Right lobe of liver (tissue), 6 donors: ENCODE measurements at regions not wholly inside any gene's neighbourhood (a gene's known extent, or its start where the extent isn't known, plus 50 kb on each side); places are given as distances from the start of the nearest gene placed in this dataset.

Source experiments
- ATAC-seq, 4 donors: fragments of 200-7000 bp; cut with Tn5 transposase; one replicate each; pipeline ENCODE4 v1.9.1; 2020; ENCODE audit warnings: mild to moderate bottlenecking in 4 of 4, moderate library complexity in 4 of 4
- DNase-seq, 3 donors: peaks; one replicate each; pipeline ENCODE4 v3.0.0-alpha.2; 2020
- H3K27ac ChIP-seq, 3 donors: fragments of 200-600 bp; one replicate each; pipeline ENCODE4 v1.8.0; 2022
- H3K27me3 ChIP-seq, 2 donors: fragments of 200-600 bp; one replicate each; pipeline ENCODE4 v1.8.0; 2022
- H3K36me3 ChIP-seq, 4 donors: fragments of 200-600 bp; sonication (generic) in 1 of 4; one replicate each; pipeline versions ENCODE4 v1.5.1 to v1.8.0; 2017 to 2022; ENCODE audit warnings: control low read depth in 1 of 4
- H3K4me1 ChIP-seq, 4 donors: fragments of 200-600 bp; sonication (generic) in 1 of 4; one replicate each; pipeline versions ENCODE4 v1.5.1 to v1.8.0; 2017 to 2022; ENCODE audit warnings: control low read depth in 1 of 4
- H3K4me3 ChIP-seq, 3 donors: fragments of 200-600 bp; one replicate each; pipeline ENCODE4 v1.8.0; 2022
- H3K9me3 ChIP-seq, 4 donors: fragments of 200-600 bp; sonication (generic) in 1 of 4; one replicate each; pipeline versions ENCODE4 v1.5.1 to v1.8.0; 2017 to 2022; ENCODE audit warnings: control low read depth in 1 of 4
- POLR2A ChIP-seq: fragments of 450-650 bp; IDR thresholded peaks from one replicate; pipeline ENCODE4 v1.6.1; 2017; ENCODE audit warnings: antibody characterized with exemption, mild to moderate bottlenecking
- WGBS: methylation state at CpG from one replicate; pipeline ENCODE4 v1.1.6; 2018; ENCODE audit warnings: low coverage, low lambda C conversion rate; ENCODE audit not compliant: insufficient coverage; ENCODE audit errors: missing lambda C conversion rate; 5-methylcytosine and 5-hydroxymethylcytosine counted together
- intact Hi-C, 2 donors: fragments of 100-400 bp; cut with DNase I; formaldehyde crosslinking; loops; one replicate each; pipeline versions ENCODE4 v1.11.2 to v1.14.1; 2022
- TF ChIP-seq, protein P1 (sequence below), 4 donors: fragments of 200-600 bp in 3 of 4; fragments of 450-650 bp in 1 of 4; IDR thresholded peaks; one replicate each; pipeline versions ENCODE4 v1.5.1 to v1.8.0; 2016 to 2022; ENCODE audit warnings: antibody characterized with exemption in 4 of 4, mild to moderate bottlenecking in 2 of 4
- donor health status: DM: no; HTN: yes; CAD: no.
- donor health status: DM: no; HTN: no; CAD: no.
- donor health status: DM: no; HTN: no; CAD: no.
- donor health status: DM: no; HTN: yes; CAD: no.
- donor health status: DM: no; HTN: yes; CAD: no.

GRCh38 chr1:232207073-232207866 lies 422.7 kb downstream of the SIPA1L2 start:
- DNase-seq (no peak), ATAC-seq (no peak)
- intact Hi-C loops = no loop called here
- Histone ChIP-seq H3K27ac (no peak overlapping the region), H3K9me3 (peaks cover 0 to 8% (median 0%) of the 10 kb centered on the region in 4 donors), H3K36me3 (no peaks in the 10 kb centered on the region), H3K27me3 (no peaks in the 10 kb centered on the region), H3K4me3 (no peak overlapping the region), H3K4me1 (no peaks in the 10 kb centered on the region)
- no peak for TF ChIP-seq POLR2A
- TF ChIP-seq, protein P1, sequence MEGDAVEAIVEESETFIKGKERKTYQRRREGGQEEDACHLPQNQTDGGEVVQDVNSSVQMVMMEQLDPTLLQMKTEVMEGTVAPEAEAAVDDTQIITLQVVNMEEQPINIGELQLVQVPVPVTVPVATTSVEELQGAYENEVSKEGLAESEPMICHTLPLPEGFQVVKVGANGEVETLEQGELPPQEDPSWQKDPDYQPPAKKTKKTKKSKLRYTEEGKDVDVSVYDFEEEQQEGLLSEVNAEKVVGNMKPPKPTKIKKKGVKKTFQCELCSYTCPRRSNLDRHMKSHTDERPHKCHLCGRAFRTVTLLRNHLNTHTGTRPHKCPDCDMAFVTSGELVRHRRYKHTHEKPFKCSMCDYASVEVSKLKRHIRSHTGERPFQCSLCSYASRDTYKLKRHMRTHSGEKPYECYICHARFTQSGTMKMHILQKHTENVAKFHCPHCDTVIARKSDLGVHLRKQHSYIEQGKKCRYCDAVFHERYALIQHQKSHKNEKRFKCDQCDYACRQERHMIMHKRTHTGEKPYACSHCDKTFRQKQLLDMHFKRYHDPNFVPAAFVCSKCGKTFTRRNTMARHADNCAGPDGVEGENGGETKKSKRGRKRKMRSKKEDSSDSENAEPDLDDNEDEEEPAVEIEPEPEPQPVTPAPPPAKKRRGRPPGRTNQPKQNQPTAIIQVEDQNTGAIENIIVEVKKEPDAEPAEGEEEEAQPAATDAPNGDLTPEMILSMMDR (IDR thresholded peaks at IDR 0.05) = no peak
- 65% methylated on average over 8 of the region's 8 CpGs for WGBS

DNA sequence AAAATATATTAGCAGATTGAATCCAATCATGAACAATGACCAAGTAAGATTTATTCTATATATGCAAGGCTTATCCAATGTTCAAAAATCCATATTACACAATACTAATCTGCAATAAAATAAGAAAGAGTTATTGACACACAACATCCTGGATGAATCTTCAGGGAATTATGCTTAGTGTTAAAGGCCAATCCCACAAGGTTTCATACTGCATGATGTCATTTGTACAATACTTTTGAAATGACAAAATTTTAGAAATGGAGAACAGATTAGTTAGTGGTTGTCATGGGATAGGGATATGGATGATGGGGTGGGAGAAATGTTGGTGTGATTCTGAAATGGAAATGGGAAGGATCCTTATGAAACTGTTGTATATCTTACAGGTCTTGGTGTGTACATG lies 425.7 kb downstream of the SIPA1L2 start:
- Histone ChIP-seq H3K4me3 (no peak overlapping the region), H3K9me3 (peaks cover 0 to 8% (median 0%) of the 10 kb centered on the region in 4 donors), H3K36me3 (no peaks in the 10 kb centered on the region), H3K27me3 (no peaks in the 10 kb centered on the region), H3K4me1 (no peaks in the 10 kb centered on the region), H3K27ac (no peak overlapping the region)
- TF ChIP-seq, protein P1 (IDR thresholded peaks at IDR 0.05) = no peak
- no peak for TF ChIP-seq POLR2A
- DNase-seq (no peak), ATAC-seq (no peak)
- intact Hi-C loops = no loop called here

- intact Hi-C loops = no loop called here
- DNase-seq (no peak), ATAC-seq (no peak)
- Histone ChIP-seq H3K27me3 (no peaks in the 10 kb centered on the region), H3K4me3 (no peak overlapping the region), H3K4me1 (no peaks in the 10 kb centered on the region), H3K27ac (no peak overlapping the region), H3K36me3 (no peaks in the 10 kb centered on the region), H3K9me3 (peaks cover 0 to 8% (median 0%) of the 10 kb centered on the region in 4 donors)
- TF ChIP-seq POLR2A = no peak
- TF ChIP-seq, protein P1 (IDR thresholded peaks at IDR 0.05) = no peak
- 73% methylated on average over 7 of the region's 7 CpGs for WGBS
Measured at GRCh38 chr1:232201024-232201423, 428.9 kb downstream of the SIPA1L2 start.

GRCh38 chr1:232196042-232196441 lies 433.9 kb downstream of the SIPA1L2 start:
- Histone ChIP-seq H3K27ac (no peak overlapping the region), H3K36me3 (no peaks in the 10 kb centered on the region), H3K4me3 (no peak overlapping the region), H3K27me3 (no peaks in the 10 kb centered on the region), H3K4me1 (no peaks in the 10 kb centered on the region), H3K9me3 (no peaks in the 10 kb centered on the region)
- no peak for TF ChIP-seq POLR2A
- TF ChIP-seq, protein P1 (IDR thresholded peaks at IDR 0.05) = no peak
- WGBS = 60% methylated on average over 1 of the region's 1 CpG
- no peak for ATAC-seq
- intact Hi-C loops = no loop called here
- no peak for DNase-seq
